PC-9 (cell line): ENCODE measurements at regions not wholly inside any gene's neighbourhood (a gene's known extent, or its start where the extent isn't known, plus 50 kb on each side); places are given as distances from the start of the nearest gene placed in this dataset.

ENCODE experiments used
- CTCF ChIP-seq: fragments of 200-600 bp; sonication (generic); conservative IDR thresholded peaks from 2 replicates; pipeline ENCODE4 v1.6.1; 2017; ENCODE audit warnings: mixed run types, antibody characterized with exemption, mild to moderate bottlenecking, moderate library complexity
- EZH2 ChIP-seq: fragments of 200-600 bp; sonication (generic); IDR thresholded peaks from 2 replicates; pipeline ENCODE4 v1.8.0; 2017; ENCODE audit warnings: antibody characterized with exemption, low read depth

- no peak for TF ChIP-seq CTCF
- no peak for TF ChIP-seq EZH2
Observed at GRCh38 chr18:2002604-2003003, 568.7 kb downstream of the METTL4 start.
